OCI-LY1 (cell line): ENCODE measurements at regions not wholly inside any gene's neighbourhood (a gene's known extent, or its start where the extent isn't known, plus 50 kb on each side); places are given as distances from the start of the nearest gene placed in this dataset.

Source experiments
- EZH2 ChIP-seq: fragments of 200-600 bp; sonication (generic), shearing (Covaris generic); IDR thresholded peaks from 2 replicates; pipeline ENCODE4 v1.8.0; 2017; ENCODE audit warnings: borderline replicate concordance, mixed run types, mild to moderate bottlenecking, antibody characterized with exemption, low read length, moderate library complexity, mixed read lengths
- TF ChIP-seq, protein P1 (sequence below): fragments of 200-600 bp; sonication (generic), shearing (Covaris generic); IDR thresholded peaks from 2 replicates; pipeline ENCODE4 v1.5.1; 2017; ENCODE audit warnings: mild to moderate bottlenecking, antibody characterized with exemption, low read length, moderate library complexity, mixed read lengths

DNA sequence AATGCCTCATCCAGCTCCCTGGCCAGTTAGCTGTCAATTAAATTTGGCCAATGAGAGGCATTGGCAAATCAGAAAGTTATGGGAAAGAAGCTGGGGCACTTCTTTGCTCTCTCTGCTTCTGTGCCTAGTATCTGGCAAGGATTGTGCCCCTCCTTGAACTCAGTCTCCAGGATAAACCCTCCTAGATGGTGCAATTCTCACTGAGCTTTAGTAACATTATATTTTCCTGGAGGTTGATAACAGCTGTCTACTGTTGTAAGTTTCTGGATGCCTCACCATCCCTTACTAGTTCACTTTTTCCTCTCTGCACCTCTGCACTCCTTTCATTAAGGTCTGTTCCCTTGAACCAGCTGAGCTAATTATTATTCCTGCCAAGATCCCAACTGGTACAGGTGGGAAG lies 329.5 kb downstream of the MFSD1 start:
- TF ChIP-seq, protein P1, sequence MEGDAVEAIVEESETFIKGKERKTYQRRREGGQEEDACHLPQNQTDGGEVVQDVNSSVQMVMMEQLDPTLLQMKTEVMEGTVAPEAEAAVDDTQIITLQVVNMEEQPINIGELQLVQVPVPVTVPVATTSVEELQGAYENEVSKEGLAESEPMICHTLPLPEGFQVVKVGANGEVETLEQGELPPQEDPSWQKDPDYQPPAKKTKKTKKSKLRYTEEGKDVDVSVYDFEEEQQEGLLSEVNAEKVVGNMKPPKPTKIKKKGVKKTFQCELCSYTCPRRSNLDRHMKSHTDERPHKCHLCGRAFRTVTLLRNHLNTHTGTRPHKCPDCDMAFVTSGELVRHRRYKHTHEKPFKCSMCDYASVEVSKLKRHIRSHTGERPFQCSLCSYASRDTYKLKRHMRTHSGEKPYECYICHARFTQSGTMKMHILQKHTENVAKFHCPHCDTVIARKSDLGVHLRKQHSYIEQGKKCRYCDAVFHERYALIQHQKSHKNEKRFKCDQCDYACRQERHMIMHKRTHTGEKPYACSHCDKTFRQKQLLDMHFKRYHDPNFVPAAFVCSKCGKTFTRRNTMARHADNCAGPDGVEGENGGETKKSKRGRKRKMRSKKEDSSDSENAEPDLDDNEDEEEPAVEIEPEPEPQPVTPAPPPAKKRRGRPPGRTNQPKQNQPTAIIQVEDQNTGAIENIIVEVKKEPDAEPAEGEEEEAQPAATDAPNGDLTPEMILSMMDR: no peak
- no peak for TF ChIP-seq EZH2
